ENCODE measurements at regions not wholly inside any gene's neighbourhood (a gene's known extent, or its start where the extent isn't known, plus 50 kb on each side); places are given as distances from the start of the nearest gene placed in this dataset.

DNA sequence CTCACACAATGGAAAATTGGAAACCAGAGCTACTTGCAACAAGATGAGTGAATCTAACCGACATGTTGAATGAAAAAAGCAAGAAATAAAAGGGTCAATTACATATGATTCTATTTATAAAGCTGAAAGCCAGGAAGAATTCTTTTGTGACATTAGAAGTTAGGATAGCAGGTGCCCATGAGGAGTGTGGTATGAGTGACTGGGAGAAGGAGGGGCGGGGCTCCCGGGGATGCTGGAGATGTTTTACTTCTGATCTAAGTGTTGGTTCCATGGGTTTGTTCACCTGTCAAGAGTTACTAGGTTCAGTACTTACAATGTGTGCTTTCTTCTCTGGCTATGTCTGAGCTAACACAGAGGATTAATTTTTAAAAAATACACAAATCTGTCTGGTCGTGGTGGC, 60.8 kb downstream of the NSMCE3 start:
- no peak for DNase-seq (ENCODE audit: low read depth)

DNA sequence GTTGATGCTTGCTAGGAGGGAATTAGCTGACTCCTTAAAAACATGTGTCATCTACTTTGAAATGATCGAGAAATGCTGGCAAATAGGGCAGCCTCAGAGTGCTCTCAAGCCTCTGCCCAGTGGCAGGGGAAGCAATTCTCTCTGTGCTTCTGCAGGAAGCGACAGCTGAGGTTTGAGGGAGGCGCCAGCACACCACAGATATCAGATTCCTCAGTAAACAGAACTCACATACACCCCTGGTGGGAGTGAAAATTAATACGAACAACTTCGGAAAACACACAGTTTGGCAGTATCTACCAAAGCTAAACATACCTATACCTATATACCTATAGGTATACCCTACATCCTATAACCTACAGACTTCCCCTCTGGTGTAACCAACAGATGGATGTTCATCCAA, 61.3 kb downstream of the NSMCE3 start:
- DNase-seq (ENCODE audit: low read depth): no peak

DNA sequence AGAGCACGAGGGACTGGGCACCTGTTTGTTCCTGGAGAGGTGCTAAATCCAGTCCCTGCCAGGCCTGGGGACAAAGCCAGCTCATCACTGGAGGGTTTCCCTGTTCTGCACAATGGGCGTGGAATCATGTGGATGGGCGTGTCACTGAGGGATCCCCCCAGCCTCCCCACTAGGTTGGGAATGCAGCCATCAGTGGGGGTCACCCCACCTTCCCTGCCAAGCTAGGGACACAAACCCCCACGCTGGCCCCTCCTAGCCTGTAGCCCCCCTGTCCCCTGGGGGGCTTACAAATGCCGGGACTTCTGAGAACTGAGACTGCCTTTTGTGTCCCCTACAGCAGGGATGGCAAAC, 61.9 kb downstream of the NSMCE3 start:
- DNase-seq (ENCODE audit: low read depth): no peak

DNA sequence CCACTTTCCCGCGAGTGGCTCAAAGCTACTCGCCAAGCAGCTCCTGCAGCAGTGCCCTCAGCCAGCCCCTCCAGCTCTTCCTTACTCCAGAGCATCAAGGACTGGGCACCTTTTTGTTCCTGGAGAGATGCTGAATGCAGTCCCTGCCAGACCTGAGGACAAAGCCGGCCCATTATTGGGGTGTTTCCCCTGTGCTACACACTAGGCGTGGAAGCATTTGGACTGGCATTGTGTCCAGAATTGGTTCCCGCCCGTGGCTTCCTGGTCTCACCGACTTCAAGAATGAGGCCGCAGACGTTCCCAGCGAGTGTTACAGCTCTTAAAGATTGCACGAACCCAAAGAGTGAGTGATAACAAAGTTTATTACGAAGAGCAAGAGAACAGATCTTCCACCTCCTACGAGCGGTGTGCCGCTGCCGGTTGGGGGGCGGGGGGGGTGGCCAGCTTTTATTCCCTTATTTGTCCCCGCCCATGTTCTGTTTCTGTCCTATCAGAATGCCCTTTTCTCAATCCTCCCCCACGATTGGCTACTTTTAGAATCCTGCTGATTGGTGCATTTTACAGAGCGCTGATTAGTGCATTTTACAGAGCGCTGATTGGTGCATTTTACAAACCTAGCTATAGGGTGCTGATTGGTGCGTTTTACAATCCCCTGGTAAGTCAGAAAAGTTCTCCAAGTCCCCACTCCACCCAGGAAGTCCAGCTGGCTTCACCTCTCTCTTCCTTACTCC, 62.4 kb downstream of the NSMCE3 start:
- DNase-seq (ENCODE audit: low read depth): no peak

DNA sequence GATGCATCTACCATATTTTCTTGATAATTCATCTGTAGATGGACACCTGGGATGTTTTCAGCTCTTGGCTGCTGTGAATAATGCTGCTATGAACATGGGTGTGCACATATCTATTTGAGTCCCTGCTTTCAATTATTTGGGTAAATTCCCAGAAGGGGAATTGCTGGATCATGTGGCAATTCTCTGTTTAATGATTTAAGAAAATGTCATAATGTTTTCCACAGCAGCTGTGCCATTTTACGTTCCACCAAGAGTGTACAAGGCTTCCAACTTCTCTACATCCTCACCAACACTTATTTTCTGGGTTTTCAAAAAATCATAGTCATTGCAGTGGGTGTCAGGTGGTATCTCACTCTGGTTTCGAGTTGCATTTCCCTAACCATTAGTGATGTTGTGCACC, 64.4 kb downstream of the NSMCE3 start:
- no peak for DNase-seq (ENCODE audit: low read depth)

DNA sequence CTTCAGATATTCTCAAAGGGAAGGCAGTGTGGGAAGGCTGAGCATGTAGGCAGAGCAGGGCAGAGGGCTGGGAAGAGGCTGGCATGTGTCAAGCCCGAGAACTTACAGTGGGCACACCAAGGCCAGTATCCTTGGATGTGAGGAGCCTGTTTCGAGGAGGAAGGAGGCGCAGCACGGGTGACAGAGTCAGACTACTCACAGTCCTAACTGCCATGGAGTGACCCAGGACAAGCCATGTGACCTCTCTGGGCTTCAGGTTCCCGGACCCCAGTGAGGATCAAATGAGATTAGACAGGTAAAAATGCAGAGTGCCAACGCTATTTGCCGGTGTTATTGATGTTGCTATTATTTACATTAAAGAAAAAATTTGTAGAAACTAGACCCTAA, 65.3 kb downstream of the NSMCE3 start:
- no peak for DNase-seq (ENCODE audit: low read depth)

DNA sequence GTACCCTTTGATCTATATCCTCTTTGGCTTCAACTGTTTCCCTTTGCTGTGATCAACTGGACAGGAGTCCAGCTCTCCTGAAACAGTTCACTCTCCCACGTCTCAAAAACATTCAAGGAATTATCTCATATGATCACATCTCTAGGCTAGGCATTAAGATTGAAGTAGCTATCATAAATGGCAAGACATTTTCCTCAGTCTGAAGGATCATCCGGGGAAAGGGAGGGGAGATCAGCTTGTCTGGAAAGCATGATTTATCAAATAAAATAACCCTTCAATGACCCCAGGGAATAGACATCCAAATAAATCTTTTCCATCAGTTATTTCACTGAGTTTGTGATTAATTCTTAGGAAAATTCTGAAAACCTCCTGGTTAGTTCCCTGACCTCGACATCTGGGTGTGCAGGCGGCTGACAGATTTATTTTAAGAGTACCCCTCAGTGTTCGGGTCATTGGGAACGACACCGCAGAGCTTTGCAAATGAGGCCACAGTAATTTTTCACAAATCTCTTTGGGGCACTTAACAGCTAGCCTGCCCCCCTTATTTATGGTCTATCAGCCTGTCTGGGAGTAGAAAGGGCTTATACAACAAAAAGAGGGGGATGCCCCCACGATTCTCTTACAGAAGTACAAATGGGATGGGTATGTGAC, 65.8 kb downstream of the NSMCE3 start:
- no peak for DNase-seq (ENCODE audit: low read depth)

DNA sequence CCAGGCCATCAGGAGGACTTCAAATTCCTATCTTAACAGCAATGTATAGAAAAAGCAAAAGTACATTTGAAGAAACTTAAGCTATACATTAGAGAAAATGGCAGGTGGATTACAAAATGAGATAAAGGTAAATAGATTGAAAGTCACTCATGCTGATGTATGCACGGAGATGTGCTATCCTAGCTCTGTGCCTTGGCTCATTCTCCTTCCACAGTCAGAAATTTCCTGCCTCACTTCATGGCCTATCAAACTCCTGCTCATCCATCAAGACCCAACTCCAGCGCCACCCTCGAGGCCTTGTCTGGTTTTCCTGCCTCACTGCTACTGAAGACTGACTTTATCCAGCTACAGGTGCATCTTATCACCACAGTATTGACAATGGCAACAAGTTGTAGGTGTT, 72.9 kb downstream of the NSMCE3 start:
- no peak for DNase-seq (ENCODE audit: low read depth)

DNA sequence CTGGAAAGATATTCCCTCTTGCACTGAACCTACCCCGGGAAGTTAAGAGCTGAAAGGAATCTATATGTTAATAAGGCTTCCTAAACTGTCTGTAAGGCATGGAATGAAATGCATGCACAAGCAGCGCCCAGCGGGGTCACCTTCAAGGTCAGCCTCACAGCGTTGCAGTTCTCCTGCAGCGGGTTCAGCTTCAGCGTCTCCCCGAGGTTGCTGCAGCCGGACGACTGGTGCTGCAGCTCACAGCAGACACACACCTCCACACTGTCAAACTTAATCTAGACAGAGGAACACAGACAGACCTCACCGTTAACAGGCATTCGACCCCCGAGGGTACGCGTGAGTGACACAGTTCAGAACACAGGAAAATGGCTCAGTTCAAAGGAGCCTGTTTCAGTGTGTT, 73.3 kb downstream of the NSMCE3 start:
- DNase-seq (ENCODE audit: low read depth): no peak

DNA sequence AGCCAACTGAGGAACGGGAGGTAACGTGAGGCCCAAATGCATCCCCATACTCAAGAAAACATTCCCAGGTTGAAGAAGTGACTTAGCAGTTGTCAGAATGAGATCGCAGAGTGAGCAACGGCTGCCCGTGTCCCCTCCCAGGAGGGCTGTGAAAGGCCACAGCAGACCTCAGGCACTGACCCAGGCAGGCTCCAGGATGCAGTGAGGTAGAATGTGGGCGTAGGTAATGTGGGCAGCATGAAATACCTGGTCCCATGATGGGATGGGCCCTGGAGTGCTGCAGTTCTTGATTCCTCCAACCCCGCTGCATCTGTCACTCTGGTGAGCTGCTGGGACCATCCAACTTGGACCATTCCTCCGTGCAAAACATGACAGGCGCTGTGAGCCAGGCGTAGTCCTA, 74.8 kb downstream of the NSMCE3 start:
- no peak for DNase-seq (ENCODE audit: low read depth)

DNA sequence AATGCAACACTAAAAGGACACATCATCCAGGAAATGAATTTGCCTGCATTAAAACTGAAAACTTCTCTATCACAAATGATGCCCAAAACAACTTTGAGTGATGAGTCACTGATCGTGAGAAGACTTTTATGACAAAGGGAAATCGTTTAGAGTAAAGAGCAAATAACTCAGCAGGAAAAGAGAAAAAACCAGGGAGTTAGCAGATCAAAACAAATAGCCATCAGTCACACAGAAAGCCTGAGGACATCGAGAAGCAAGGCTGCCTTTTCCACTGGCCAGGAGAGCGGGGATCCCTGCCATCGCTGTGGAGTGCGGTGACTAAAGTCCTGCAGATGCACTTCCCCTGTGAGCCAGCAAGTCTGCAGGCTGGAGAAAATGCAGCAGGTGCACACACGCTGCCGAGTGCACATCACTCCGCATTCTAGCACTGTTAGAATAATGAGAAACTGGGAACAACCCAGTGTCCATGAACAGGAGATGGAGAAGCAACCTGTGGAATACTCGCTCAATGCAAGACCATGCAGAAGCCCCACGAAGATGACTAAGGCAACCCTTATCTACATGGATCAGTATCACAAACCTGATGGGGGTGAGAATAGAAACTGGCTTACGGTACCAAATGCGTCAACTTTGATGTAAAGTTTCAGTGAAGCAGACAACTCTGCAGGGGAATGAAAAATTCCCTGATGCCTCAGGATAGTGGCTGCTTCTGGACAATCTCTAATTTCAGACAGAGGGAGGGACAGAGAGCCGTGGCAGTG, 86.4 kb downstream of the NSMCE3 start:
- DNase-seq (ENCODE audit: low read depth): peak; percentile 24

DNA sequence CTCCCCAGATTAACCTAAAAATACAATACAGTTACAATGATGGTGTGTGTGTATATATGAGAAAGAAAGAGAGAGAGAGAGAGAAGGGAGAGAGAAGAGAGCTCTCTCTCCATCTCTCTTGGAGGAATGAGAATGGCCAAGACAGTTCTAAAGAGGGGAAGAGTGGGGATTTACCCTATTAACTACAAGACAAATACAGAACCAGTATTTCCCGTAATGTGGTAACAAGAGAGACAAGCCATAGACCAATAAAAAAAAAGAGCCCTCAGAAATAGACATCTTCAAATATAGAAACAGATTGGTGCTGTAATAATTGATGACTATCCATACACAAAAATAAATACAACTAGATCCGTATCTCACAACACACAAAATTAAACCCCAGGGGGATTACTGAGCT, 87.0 kb downstream of the NSMCE3 start:
- DNase-seq (ENCODE audit: low read depth): no peak

DNA sequence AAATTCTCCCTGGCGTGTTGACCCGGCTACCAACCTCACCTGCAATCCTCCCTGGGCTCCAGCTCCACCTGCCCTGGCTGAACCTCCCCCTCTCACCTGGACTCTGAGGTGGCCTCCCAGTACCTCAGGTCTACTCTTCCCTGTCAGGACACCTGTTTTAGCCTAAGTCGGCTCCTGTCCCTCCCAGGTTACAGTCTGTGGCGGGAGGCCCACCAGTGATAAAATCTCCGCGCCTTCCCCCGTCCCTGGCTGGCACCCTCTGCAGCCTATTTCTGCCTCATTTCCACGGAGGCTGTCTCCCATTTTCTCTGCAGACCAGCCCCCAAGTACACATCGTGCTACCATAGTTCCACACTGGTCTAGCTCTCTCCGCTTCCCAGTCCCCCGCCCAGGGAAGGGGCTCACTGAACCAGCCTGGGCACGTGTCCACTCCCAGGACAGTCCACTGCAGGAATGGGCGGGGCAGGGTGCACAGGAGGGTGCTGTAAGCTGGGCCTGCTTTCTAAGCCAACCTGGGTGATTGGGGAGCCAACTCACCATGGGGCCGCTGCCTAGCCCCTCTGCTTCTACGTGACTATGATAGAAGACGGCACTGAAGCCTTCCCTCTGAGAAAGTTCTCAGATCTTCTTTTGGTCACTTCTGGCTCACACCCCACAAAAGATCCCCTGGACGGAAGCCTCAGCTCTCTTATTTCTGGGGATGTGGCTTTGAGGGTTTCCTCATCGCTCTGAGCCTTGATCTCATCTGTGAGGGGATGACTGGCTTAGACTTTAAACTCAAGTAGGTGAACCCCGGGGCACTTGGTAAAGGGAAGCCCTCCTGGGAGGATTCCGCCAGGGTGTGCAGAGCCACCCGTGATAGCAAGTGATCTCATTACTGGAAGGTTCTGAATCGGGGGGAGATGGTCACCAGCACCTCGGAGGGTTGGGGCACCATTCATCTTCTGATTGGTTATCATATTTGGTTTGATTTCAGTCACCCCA, 96.6 kb downstream of the NSMCE3 start:
- no peak for DNase-seq (ENCODE audit: low read depth)

DNA sequence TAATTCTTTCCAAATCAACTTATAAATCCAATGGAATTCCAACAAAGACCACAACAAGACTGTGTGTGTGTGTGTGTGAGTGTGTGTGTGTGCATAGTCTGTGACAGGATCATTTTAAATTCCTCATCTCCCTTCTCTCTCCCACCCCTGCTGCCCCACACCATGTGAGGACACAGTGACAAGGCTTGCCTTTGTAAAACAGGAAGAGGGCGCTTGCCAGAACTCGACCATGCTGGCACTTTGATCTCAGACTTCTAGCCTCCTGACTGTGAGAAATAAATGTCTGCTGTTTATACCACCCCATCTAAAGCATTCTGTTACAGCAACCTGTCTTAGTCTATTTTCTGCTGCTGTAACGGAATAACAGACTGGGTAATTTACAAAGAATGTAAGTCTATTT, 99.1 kb downstream of the NSMCE3 start:
- no peak for DNase-seq (ENCODE audit: low read depth)

All from GM04504 (cell line).